ENCODE measurements at regions not wholly inside any gene's neighbourhood (a gene's known extent, or its start where the extent isn't known, plus 50 kb on each side); places are given as distances from the start of the nearest gene placed in this dataset.

DNA sequence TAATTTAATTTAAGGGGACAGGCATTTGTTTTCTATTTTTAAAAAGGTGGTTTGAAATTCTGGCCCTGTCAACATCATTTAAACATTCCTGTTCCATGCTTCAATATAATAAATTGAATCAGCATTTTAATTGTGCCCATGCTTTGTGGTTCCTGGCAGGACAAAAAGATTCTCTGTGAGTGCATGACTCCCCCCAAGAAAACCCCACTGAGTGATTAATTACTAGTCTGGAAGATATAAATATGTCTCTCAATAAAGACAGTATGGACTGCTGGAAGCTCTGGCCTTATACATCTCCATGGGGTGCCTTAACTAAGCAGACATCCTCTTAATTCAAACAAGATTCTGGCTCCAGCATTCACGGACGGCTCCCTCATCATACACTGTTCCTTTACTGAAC lies 95.0 kb upstream of the PSMD7 start:
- no peak overlapping the region for H3K9ac ChIP-seq (replicated peaks in 1 of 4; ENCODE audit: extremely low read depth in 1 of 4, low read depth in 3 of 4, low read length in 3 of 4)
- POLR2A ChIA-PET (ENCODE audit: partially characterized antibody): no interaction called here
- H3K9me3 ChIP-seq (ENCODE audit: insufficient read depth in 2 of 2, low read depth in 1 of 2, low read length in 1 of 2): no peaks in the 10 kb centered on the region
- H2BK20ac ChIP-seq (ENCODE audit: low read length): no peak overlapping the region
- no peak overlapping the region for H4K5ac ChIP-seq (ENCODE audit: insufficient read length, low read depth, low read length)
- no peak overlapping the region for H2BK15ac ChIP-seq (ENCODE audit: low read length)
- H3K18ac ChIP-seq (ENCODE audit: extremely low read depth, low read length): no peak overlapping the region
- H3K4ac ChIP-seq (replicated peaks; ENCODE audit: insufficient read length, low read depth, low read length): no peak overlapping the region
- H3K4me1 ChIP-seq (replicated peaks in 1 of 4; ENCODE audit: control insufficient read depth in 3 of 4, insufficient read depth in 4 of 4, low read length in 3 of 4): no peaks in the 10 kb centered on the region
- no peaks in the 10 kb centered on the region for H3K79me2 ChIP-seq (ENCODE audit: control insufficient read depth in 1 of 2, insufficient read depth in 2 of 2, low read length in 2 of 2)
- H3K4me3 ChIP-seq (ENCODE audit: extremely low read depth in 1 of 4, insufficient read depth in 2 of 4, low read depth in 3 of 4, low read length in 4 of 4): no peak overlapping the region
- WGBS, 2 experiments (ENCODE audit: extremely low coverage in 1 of 2, insufficient coverage in 1 of 2, insufficient read length in 1 of 2, insufficient replicate concordance in 2 of 2, low coverage in 1 of 2, low lambda C conversion rate in 2 of 2, missing lambda C conversion rate in 1 of 2): 100% methylated on average over 2 of the region's 2 CpGs; no CpG with 5 or more reads in 1 of the 2 experiments
- H2BK120ac ChIP-seq (replicated peaks; ENCODE audit: low read depth, low read length): no peak overlapping the region
- DNase-seq (ENCODE audit: low read depth in 1 of 2, low spot score in 2 of 2) (no peak), FAIRE-seq (no peak)
- no peaks in the 10 kb centered on the region for H3K36me3 ChIP-seq (ENCODE audit: control insufficient read depth in 2 of 4, insufficient read depth in 4 of 4, low read length in 3 of 4)
- no peak overlapping the region for H2BK5ac ChIP-seq (ENCODE audit: low read depth, low read length)
- no peak overlapping the region for H3K56ac ChIP-seq (replicated peaks; ENCODE audit: insufficient read length, low read depth, low read length)
- no peak overlapping the region for H4K91ac ChIP-seq (replicated peaks; ENCODE audit: insufficient read length, low read length)
- no peak overlapping the region for H3K4me2 ChIP-seq (ENCODE audit: insufficient read depth in 1 of 2, low read depth in 2 of 2, low read length in 2 of 2)
- no peaks in the 10 kb centered on the region; the same call in 1 of the 2 replicates for H3K23me2 ChIP-seq (ENCODE audit: low read depth, low read length)
- no peak overlapping the region for H3K23ac ChIP-seq (ENCODE audit: insufficient read length)
- H3K79me1 ChIP-seq (ENCODE audit: low read depth, low read length): no peaks in the 10 kb centered on the region
- H2AK5ac ChIP-seq (ENCODE audit: low read depth, low read length): no peak overlapping the region
- no peak overlapping the region for H2BK12ac ChIP-seq (ENCODE audit: low read depth, low read length)
- no peak overlapping the region for H3K27ac ChIP-seq (ENCODE audit: low read depth, low read length)
- H3K27me3 ChIP-seq (replicated peaks in 1 of 4; ENCODE audit: control insufficient read depth in 3 of 4, extremely low read depth in 1 of 4, insufficient read depth in 3 of 4, low read length in 3 of 4): no peaks in the 10 kb centered on the region
- no peak overlapping the region for H4K8ac ChIP-seq (ENCODE audit: extremely low read depth, insufficient read depth, low read length)
- CTCF ChIA-PET (ENCODE audit: partially characterized antibody): no interaction called here
- H2AFZ ChIP-seq (ENCODE audit: low read length): no peak overlapping the region
- H3K14ac ChIP-seq (ENCODE audit: insufficient read length): no peak overlapping the region
- no peaks in the 10 kb centered on the region for H4K20me1 ChIP-seq (replicated peaks in 1 of 2; ENCODE audit: control insufficient read depth in 1 of 2, insufficient read depth in 2 of 2, low read length in 2 of 2)
- TF ChIP-seq EGR1 (IDR thresholded peaks at IDR 0.05; ENCODE audit: borderline replicate concordance, low read depth, low read length) (no peak), TAF1 (IDR thresholded peaks at IDR 0.05; ENCODE audit: low read depth, low read length) (no peak), GTF2F1 (IDR thresholded peaks at IDR 0.05; ENCODE audit: borderline replicate concordance, low read depth, low read length) (no peak), SP2 (IDR thresholded peaks at IDR 0.05; ENCODE audit: low read length) (no peak), YY1 (IDR thresholded peaks at IDR 0.05; ENCODE audit: low read depth, low read length) (no peak), EZH2 (IDR thresholded peaks at IDR 0.05; ENCODE audit: low read depth, low read length, severe bottlenecking) (no peak), EP300 (IDR thresholded peaks at IDR 0.05; ENCODE audit: borderline replicate concordance in 1 of 2, low read depth in 2 of 2, low read length in 2 of 2) (no peak), RAD21 (IDR thresholded peaks at IDR 0.05 in 1 of 2, conservative IDR thresholded peaks at IDR 0.05 in 1 of 2; ENCODE audit: low read depth in 2 of 2, low read length in 2 of 2) (no peak), SAP30 (IDR thresholded peaks at IDR 0.05; ENCODE audit: insufficient read depth, insufficient replicate concordance, low read length) (no peak), SIRT6 (IDR thresholded peaks at IDR 0.05; ENCODE audit: low read length) (no peak), NANOG (IDR thresholded peaks at IDR 0.05; ENCODE audit: insufficient read depth, low read depth, low read length, poor library complexity, severe bottlenecking) (no peak)
- TF ChIP-seq, protein P1, sequence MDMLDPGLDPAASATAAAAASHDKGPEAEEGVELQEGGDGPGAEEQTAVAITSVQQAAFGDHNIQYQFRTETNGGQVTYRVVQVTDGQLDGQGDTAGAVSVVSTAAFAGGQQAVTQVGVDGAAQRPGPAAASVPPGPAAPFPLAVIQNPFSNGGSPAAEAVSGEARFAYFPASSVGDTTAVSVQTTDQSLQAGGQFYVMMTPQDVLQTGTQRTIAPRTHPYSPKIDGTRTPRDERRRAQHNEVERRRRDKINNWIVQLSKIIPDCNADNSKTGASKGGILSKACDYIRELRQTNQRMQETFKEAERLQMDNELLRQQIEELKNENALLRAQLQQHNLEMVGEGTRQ (IDR thresholded peaks at IDR 0.05; ENCODE audit: low read length): no peak
- TF ChIP-seq, protein P2, sequence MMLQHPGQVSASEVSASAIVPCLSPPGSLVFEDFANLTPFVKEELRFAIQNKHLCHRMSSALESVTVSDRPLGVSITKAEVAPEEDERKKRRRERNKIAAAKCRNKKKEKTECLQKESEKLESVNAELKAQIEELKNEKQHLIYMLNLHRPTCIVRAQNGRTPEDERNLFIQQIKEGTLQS (IDR thresholded peaks at IDR 0.05; ENCODE audit: insufficient read depth, low read depth, low read length): no peak

All from H1 (cell line).